Stimulated activated CD8-positive, alpha-beta memory T cell treated with anti-CD3 and anti-CD28 coated beads, Interleukin-4, amount 100 ng/mL, for 1 hour (primary cell): ENCODE measurements at regions not wholly inside any gene's neighbourhood (a gene's known extent, or its start where the extent isn't known, plus 50 kb on each side); places are given as distances from the start of the nearest gene placed in this dataset.
A peak's percentile ranks its signal among the peaks of the same experiment; 100 is the strongest.

Source experiments
- DNase-seq, 2 donors: peaks; one replicate each; pipeline ENCODE4 v3.0.0-alpha.2; 2020; ENCODE audit warnings: low read depth in 2 of 2, low spot score in 1 of 2

DNA sequence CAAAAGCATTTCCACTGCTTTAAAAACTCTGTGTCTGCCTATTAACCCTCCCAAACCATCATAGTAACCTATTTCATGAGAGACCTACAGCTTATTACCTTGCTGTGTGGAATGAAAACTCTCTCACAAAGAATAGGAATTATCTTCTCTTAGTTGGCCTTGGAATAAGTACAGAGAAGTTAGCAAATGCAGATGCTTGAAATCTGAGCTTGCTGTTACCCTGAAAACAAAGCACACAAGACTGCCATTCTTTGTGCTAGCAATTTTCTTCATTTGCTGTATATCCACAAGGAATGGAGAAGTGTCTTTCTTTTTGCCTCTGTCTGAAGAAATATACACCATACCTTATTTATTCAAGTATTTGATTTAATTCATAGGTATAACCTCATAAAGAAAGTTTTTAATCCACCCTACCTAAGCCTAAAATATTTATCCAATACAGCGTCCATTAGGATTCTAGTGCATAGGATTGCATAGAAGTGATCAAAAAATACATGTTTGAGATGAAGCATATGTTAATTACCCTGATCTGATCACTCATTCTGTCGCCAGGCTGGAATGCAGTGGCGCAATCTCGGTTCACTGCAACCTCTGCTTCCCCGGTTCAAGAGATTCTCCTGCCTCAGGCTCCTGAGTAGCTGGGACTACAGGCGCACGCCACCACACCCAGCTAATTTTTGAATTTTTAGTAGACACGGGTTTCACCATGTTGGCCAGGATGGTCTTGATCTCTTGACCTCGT, 451.1 kb downstream of the LTN1 start:
- DNase-seq, result no peak

DNA sequence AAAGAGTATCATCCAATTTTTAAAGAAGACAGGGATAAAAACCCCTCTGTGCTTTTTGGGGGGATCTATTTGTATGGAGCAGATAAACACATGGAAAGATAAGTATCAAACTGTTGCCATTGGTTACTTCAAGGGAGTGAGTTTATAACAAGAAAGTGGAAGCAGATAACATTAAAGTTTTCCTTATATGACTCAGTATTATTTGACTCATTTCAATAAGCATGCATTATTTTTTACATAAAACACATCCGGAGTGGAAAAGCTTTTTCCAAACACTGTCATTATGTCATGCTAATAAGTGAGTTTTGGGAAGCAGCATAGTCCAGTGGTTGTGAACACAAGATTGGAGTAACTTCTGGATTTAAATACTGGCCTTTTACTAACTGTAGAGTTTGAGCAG, 452.2 kb downstream of the LTN1 start:
- no peak for DNase-seq

DNA sequence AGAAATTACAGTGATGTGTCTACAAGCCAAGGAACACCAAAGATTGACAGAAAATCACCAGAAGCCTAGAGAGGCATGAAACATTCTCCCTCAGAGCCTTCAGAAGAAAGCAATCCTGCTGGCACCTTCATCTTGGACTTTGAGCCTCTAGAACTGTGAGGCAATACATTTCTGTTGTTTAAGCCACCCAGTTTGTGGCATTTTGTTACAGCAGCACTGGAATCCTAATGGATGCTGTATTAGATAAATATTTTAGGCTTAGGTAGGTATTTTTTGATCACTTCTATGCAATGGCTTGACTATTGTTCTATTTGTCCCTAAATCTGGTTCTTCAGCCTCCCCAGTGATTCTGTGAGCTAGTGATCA, 453.1 kb downstream of the LTN1 start:
- DNase-seq, result no peak

- DNase-seq, result no peak
These were observed 453.6 kb downstream of the LTN1 start for GRCh38 chr21:28538987-28539622.

- DNase-seq, result no peak
These were observed 455.2 kb downstream of the LTN1 start for GRCh38 chr21:28537371-28538079.

- no peak for DNase-seq
These were observed 460.2 kb downstream of the LTN1 start for GRCh38 chr21:28532446-28532845.

- no peak for DNase-seq
These were observed 469.3 kb downstream of the LTN1 start for GRCh38 chr21:28523367-28523766.

DNA sequence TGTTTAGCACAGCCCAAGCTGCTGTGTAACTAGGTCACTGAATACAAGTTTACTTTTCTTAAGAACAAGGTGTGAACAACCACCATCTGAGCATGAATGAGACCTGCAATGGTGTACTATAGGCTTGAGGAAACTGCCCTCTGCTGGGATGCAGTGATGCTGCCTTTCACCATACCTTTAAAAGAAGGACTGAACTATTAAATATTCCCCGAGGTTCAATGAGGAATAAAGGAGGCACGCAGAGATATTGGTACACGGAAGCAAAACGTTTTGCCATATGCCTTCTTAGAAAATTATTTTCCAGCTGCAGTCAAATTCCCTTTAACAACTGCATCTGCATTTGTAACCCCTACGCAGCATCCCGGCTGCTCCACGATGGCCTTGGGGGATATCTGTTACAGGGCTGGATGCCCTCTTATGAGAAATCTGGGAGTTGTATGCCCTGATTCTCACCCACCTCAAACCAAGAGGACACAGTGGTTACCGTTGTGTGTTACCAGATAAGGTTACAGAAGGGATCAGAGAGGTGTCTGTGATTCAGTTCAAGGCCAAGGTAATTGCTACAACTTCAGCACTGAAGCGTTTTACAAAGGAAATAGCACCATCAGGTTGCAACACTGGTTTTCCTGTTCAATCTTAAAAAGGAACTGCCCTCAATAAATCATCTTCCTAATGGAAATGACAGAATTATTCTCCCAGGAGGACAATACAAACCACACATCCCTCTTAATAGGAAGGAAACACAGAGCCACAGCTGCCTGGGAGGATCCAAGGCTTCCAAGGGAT, 470.5 kb downstream of the LTN1 start:
- no peak for DNase-seq

DNA sequence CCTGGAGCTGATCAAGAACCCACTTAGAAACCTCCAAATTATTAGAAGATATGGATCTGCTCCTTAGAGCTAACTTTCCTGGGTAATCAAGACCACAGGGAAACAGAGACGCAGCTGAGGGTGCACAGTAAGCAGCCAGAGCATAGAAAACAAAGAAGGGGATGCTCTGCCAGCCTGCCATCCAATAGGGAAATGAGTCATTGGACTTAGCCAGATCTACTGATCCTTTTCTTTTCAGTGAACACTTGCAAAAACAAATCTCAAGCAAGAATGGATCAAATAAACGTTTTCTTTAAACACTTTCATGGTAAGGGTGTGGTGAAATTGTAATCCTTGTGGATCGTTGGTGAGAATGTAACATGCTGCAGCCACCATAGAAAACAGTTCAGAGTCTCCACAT, 474.0 kb downstream of the LTN1 start:
- no peak for DNase-seq

DNA sequence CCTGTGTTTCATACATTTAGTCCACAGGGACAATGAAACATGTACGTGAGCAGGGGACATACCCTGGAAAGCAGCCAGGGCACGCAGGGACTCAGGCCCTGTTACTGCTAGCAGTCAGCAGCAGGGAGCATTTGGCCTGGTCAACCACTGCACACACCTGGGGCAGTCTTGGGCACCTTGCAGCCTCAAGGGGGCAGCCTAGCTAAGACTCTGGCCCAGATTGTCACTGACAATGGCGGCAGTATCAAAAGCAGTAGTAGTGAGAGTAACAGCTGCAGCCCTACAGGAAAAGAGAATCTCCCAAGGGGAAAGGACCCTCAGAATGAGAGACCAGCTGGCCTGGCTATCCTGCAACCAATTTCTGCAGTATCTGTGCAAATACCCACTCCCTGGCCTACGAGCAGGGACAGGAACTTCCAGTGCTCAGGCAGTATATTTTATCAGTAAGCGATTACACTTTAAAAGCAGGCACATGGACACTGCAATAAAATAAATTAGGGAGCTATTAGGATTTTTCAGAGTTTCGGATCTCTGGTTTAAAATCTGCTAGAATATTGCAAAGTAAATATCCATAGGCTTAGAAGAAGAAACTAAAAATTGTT, 475.6 kb downstream of the LTN1 start:
- DNase-seq, result peak in 1 of 2 donors; percentile 21

DNA sequence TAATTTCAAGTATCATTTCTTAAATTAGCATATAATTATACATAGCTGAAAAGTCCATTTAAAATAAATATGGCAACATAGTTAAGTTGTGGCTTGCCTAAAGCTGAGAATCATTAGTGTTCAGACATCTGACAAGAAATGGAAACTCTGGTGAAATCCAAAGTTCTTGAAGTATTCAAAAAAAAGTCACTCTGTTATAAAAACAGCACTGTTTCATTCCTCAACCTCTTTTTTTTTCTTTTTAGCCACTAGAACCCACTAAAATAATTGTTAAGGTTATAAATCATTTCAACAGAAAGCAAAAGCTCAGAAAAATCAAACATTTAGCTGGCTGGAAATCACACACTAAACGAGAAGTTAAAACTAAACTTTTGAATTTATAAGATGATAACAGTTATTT, 476.7 kb downstream of the LTN1 start:
- no peak for DNase-seq

DNA sequence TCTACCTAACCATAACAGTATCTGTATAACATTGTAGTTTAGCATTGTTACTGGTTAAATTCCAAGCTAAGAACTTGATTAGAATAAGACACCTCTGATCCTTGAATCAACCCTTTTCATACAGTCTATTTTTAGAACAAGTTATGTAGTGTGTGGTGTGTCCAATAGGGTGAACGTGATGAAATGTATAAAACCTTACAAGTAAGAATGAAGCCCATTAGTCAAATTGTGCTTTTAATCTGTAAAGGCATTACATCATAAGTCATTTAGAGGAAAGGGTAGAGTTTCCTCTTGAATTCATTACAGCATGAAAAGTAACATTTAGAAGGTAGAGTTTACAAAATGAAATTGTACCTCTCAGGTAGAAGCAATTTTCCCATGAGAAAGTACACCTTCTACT, 479.2 kb downstream of the LTN1 start:
- DNase-seq, result no peak

DNA sequence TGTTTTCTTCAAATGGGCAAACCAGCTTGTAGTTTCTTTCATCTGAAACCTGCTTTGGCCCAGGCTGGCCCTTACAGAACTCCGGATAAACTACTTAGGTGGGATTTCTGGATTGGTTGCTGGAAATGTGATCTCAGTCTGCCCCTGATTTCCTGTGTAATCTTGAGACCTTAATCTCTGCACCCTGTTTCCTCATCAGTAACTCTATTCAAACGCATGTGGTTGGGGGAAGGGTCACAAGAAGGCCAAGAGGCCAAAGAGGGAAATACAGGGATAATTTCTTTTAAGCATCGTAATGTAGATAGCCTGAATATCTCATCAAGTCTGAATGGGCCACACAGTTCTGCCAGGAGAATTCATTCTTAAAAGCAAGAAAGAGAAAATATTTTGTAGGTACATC, 483.6 kb downstream of the LTN1 start:
- DNase-seq, result no peak

GRCh38 chr21:28508126-28508525, 484.6 kb downstream of the LTN1 start:
- no peak for DNase-seq

DNA sequence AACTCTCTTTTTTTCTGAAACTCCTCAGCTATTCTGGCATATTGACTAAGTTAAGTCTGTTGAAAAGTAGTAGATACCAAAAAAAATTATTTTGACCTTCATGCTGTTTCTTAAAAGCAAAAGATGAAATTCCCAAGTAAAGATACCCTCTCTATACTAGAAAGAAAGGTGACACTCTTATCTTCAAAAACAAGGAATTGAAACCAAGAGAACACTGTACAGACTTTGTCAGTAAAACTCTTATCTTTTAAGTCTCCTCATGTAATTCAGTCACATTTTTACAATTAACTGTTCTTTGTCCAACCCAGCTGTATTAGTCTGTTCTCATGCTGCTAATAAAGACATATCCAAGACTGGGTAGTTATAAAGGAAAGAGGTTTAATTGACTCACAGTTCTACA, 496.2 kb downstream of the LTN1 start:
- DNase-seq, result no peak

DNA sequence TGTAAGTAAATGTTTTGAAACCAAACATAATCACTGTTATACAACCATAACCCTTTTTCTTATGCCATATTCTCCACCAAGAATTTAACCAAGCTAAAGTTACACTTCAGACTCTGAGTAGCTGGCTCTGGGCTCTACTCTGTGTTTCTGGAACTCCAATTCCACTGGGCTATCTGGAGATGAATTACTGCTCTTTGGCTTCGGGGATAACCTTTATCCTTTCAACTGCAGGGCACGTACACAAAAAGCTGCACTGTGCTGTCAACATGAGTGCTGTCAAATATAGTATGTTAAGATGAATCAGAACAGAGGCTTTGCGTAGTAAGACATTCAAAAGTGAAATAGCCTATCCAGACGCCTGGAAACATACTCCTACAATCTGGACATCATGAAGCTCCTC, 500.6 kb downstream of the LTN1 start:
- no peak for DNase-seq

GRCh38 chr21:28489821-28490350, 502.8 kb downstream of the LTN1 start:
- DNase-seq, result no peak

- no peak for DNase-seq
These were observed 503.5 kb downstream of the LTN1 start for GRCh38 chr21:28489162-28489561.

DNA sequence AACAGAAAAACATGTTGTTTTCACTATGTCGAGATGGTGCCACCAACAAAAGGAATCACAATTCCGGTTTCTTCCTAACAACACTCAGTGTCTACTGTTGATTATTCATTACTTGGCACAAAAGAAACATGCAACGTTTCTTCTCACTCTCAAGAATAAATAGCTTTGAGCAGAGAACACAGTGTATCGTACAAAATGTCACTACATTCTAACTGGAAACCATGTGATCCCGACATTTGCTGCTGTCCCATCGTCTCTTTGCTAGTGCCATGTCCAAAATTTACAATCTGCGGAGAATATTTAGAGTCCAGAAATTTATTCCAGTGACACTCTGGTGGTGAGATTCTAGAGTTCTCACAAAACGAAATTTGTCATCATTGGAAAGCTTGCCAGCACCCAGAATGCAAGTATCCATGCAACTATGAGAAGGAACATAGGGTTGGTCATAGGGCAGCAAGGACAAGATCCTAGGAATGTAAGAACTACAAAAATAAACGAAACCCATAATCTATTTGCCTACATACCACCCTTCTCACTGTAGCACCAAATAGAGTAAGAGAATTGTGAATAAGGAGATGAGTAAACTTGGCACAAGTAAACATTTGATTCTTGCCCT, 505.1 kb downstream of the LTN1 start:
- DNase-seq, result no peak

DNA sequence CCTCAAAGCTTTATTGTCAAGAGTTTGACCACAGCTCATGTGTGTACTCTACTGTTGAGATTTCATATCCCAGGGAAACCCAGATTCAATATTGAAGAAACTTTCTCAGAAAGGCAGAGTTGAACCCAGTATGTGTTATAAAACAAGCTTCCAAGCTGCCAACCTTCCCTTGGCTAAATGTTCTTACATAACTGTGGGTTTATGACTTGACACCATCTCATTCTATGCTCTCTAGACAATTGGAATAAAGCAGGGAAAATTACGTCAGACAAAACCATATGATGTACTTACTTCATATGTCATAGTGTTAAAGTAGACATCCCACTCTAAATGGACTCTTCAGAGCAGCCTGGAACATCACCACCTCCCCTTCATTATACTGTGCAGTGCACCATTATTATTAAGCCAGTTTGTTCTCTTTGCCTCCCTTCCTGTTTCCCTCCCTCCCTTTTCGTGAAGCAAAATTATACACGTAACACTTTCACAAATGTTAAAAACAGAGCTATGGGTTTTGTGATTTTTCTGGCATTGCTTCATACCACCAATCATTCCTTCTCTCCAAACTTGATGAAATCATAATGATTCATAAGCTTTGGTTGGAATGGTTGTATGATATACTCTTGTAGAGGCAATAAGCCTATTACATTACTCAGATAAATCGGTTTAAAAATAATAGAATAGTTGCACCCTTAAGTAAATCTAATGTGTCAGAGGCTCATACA, 507.2 kb downstream of the LTN1 start:
- no peak for DNase-seq
